ENCODE measurements at regions not wholly inside any gene's neighbourhood (a gene's known extent, or its start where the extent isn't known, plus 50 kb on each side); places are given as distances from the start of the nearest gene placed in this dataset.

- H3K9me3 Mint-ChIP-seq, result no peaks in the 10 kb centered on the region
- intact Hi-C loops (cut with micrococcal nuclease), result no loop called here
- no peak overlapping the region for H3K27ac Mint-ChIP-seq
- no peaks in the 10 kb centered on the region for H3K36me3 Mint-ChIP-seq (ENCODE audit: low read depth)
- ChIA-PET CTCF (no interaction called here), POLR2A (no interaction called here)
- no peak overlapping the region for H3K4me3 Mint-ChIP-seq
- no peaks in the 10 kb centered on the region for H3K4me1 Mint-ChIP-seq (ENCODE audit: low read depth)
- peaks cover 3% of the 10 kb centered on the region for H3K27me3 Mint-ChIP-seq
- TF ChIP-seq CTCF (IDR thresholded peaks at IDR 0.05), result no peak
- DNase-seq (no peak), ATAC-seq (no peak)
Measured at GRCh38 chr16:54417384-54417783, 130.8 kb upstream of the IRX3 start.

- DNase-seq (no peak), ATAC-seq (no peak)
- Mint-ChIP-seq H3K27me3 (peaks cover 3% of the 10 kb centered on the region), H3K27ac (no peak overlapping the region), H3K36me3 (ENCODE audit: low read depth) (no peaks in the 10 kb centered on the region), H3K4me1 (ENCODE audit: low read depth) (no peaks in the 10 kb centered on the region), H3K9me3 (no peaks in the 10 kb centered on the region), H3K4me3 (no peak overlapping the region)
- POLR2A ChIA-PET, result no interaction called here
- CTCF ChIA-PET, result no interaction called here
- intact Hi-C loops (cut with micrococcal nuclease), result no loop called here
- TF ChIP-seq CTCF (IDR thresholded peaks at IDR 0.05), result no peak
Measured at GRCh38 chr16:54414671-54415070, 128.1 kb upstream of the IRX3 start.

GRCh38 chr16:54412777-54413455 lies 126.3 kb upstream of the IRX3 start:
- CTCF ChIA-PET, result no interaction called here

GRCh38 chr16:54412037-54412436 lies 125.5 kb upstream of the IRX3 start:
- H3K9me3 Mint-ChIP-seq, result no peaks in the 10 kb centered on the region
- POLR2A ChIA-PET, result no interaction called here

More at GRCh38 chr16:54412777-54413455, 126.3 kb upstream of the IRX3 start:
- Mint-ChIP-seq H3K4me3 (no peak overlapping the region), H3K4me1 (ENCODE audit: low read depth) (no peaks in the 10 kb centered on the region), H3K36me3 (ENCODE audit: low read depth) (no peaks in the 10 kb centered on the region), H3K9me3 (no peaks in the 10 kb centered on the region), H3K27me3 (peaks cover 6% of the 10 kb centered on the region), H3K27ac (no peak overlapping the region)
- intact Hi-C loops (cut with micrococcal nuclease), result no loop called here
- ATAC-seq, result no peak
- no peak for TF ChIP-seq CTCF (IDR thresholded peaks at IDR 0.05)
- POLR2A ChIA-PET, result no interaction called here
- DNase-seq, result no peak

GRCh38 chr16:54411544-54411943 lies 125.0 kb upstream of the IRX3 start:
- Mint-ChIP-seq H3K27ac (no peak overlapping the region), H3K4me3 (no peak overlapping the region), H3K27me3 (peaks cover 6% of the 10 kb centered on the region), H3K9me3 (no peaks in the 10 kb centered on the region), H3K4me1 (ENCODE audit: low read depth) (no peaks in the 10 kb centered on the region), H3K36me3 (ENCODE audit: low read depth) (no peaks in the 10 kb centered on the region)
- no peak for TF ChIP-seq CTCF (IDR thresholded peaks at IDR 0.05)
- ChIA-PET CTCF (no interaction called here), POLR2A (no interaction called here)
- ATAC-seq (no peak), DNase-seq (no peak)
- intact Hi-C loops (cut with micrococcal nuclease), result no loop called here

More at GRCh38 chr16:54412037-54412436, 125.5 kb upstream of the IRX3 start:
- no peaks in the 10 kb centered on the region for H3K4me1 Mint-ChIP-seq (ENCODE audit: low read depth)
- DNase-seq, result no peak
- H3K4me3 Mint-ChIP-seq, result no peak overlapping the region
- CTCF ChIA-PET, result no interaction called here
- no peak overlapping the region for H3K27ac Mint-ChIP-seq
- ATAC-seq, result no peak
- H3K36me3 Mint-ChIP-seq (ENCODE audit: low read depth), result no peaks in the 10 kb centered on the region
- H3K27me3 Mint-ChIP-seq, result peaks cover 6% of the 10 kb centered on the region
- no peak for TF ChIP-seq CTCF (IDR thresholded peaks at IDR 0.05)
- intact Hi-C loops (cut with micrococcal nuclease), result no loop called here
